Ramos (cell line): ENCODE measurements at regions not wholly inside any gene's neighbourhood (a gene's known extent, or its start where the extent isn't known, plus 50 kb on each side); places are given as distances from the start of the nearest gene placed in this dataset.
"Not testable (repeated sequence)": the region's sequence is repeated elsewhere in the genome, so short reads cannot be mapped to it uniquely, and the experiment has no call there.

Experiments
- in situ Hi-C: fragments of 300-500 bp; cut with MboI; formaldehyde crosslinking; loops from one replicate; pipeline ENCODE4 v1.14.3; 2022; ENCODE audit warnings: low sequenced_read_pairs; ENCODE audit not compliant: unreplicated experiment

DNA sequence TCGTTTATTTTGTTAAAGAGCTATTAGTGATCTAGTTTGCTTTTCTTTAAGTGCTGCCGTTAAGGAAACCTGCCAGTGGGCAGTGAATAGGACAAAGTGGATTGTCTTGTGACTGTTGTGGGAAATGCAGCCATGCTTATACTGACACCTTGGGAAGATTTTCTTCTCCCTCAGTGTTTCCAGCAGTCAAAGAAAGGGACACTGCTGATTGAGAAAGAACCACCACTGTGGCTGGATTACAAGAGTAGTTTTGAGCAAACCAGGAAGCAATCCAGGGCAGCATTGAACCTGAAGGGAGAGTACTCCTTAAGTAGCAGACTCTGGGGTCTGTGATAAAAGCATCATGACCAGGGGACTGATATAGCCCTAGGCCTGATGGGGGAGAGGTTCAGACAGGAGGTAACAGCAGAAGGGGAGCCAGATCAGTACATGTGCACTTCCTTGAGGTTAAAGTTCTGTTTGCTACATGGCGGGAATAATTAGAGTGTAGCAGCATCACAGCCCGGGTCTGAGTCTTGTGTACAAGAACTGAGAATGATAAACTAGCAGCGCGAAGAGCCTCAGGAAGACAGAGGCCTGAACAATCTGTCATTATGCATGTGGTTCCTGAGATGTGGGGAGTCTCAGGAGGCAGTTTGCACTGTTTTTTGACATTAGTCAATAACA, 167.8 kb downstream of the C11orf91 start:
- in situ Hi-C loops, result loop anchor here (10.0 kb wide), 1 partner anchor 148 kb away; no protein-coding TSS in a partner anchor

DNA sequence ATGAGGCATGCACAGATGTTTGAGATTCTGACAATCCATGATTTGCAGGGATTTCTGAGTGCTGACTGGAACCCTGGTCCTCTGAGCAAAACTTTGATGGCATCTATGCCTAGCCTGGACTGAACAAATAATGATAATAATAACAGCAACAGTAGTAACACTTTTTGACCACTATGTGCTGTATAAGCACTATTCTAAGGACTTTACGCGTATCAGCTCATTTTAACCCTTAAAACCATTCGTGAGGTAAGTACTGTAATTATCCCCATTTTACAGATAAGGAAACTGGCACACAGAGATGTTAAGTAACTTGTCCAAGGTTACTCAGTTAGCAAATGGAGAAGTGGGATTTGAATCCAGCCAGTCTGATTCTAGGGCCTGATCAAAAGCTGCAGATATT, 168.4 kb downstream of the C11orf91 start:
- in situ Hi-C loops, result loop anchor here (10.0 kb wide), 1 partner anchor 147 kb away; no protein-coding TSS in a partner anchor

DNA sequence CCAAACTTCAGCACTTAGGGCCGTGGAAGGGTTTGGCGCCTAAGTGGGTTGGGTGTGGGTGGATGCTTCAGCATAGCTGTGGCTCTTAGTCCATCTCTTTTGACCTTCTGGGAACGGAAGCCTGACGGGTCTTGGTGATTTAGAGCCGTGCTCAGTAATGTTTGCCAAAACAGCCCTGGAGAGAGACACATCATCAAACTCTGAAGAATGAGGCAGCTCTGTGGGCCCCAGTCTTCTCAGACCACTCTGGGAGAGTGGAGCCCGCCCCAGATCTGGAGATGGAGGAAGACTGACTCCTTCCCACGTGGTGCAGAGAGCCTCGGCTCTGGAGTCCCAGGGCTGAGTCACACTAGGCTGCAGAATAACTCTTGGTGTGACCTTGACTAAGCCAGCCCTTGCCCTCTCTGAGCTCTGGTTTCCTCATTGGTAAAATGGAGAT, 168.9 kb downstream of the C11orf91 start:
- in situ Hi-C loops, result loop anchor here (10.0 kb wide), 1 partner anchor 147 kb away; no protein-coding TSS in a partner anchor

DNA sequence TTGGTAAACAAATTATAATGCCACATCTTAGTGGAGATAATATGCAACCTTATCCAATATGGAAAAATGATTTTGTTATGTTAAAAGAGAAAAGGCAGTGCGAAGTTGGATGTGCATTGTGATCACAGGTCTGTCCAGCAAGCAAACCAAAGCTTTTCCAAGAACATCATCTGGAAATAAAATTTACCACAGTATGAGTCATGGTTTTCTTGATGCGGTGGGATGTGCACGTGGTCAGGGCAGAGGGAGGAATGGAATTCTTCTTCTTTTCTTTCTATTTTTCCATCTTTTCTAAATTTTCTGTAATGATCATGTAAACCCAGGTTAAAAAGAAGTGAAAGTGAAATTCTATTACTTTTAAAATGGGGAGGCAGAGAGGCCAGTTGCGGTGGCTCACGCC, 169.8 kb downstream of the C11orf91 start:
- in situ Hi-C loops, result loop anchor here (10.0 kb wide), 1 partner anchor 146 kb away; no protein-coding TSS in a partner anchor

DNA sequence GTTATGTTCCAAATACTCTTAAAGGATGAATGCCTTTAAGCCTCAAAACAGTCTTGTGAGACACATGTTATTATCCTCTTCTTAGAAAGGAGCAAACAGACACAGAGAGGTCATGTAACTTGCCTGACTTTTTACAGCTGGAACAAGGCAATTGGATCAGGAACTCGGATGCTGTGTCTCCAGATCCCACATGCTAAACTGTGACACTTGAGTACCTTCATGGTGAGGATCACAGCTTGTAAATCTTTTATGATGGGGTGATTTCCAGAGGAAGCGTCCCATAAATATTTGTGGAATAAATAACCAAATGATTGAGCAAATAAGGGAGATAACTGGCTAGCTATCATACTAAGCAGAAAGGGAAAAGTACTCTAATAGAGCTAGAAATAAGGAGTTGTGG, 171.2 kb downstream of the C11orf91 start:
- in situ Hi-C loops, result no loop called here

DNA sequence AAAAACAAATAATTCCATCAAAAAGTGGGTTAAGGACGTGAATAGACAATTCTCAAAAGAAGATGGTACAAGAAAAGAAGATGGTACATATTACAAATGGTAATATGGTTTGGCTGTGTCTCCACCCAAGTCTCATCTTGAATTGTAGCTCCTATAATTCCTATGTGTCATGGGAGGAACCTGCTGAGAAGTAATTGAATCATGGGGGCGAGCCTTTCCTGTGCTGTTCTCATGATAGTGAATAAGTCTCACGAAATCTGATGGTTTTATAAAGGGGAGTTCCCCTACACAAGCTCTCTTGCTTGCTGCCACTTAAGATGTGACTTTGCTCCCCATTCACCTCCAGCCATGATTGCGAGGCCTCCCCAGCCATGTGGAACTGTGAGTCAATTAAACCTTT, 172.9 kb downstream of the C11orf91 start:
- in situ Hi-C loops, result not testable (repeated sequence)

DNA sequence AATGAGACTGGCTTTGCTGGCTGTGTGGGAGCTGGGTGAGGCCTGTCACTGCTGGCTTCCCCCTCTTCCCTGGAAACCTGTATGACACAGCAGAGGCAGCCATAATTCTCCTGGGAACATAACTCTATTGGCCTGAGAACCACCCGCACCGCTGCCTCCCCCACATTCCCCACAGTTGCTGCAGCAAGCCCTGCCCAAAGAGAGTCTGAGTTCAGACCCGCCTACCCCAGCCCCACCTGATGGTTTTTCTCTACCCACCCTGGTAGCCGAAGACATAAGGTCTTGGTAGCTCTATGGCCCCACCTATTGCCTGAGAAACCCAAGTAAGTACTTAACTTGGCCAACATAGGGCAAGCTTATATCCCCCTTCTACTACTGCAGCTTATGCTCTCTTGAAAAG, 174.8 kb downstream of the C11orf91 start:
- in situ Hi-C loops, result no loop called here

DNA sequence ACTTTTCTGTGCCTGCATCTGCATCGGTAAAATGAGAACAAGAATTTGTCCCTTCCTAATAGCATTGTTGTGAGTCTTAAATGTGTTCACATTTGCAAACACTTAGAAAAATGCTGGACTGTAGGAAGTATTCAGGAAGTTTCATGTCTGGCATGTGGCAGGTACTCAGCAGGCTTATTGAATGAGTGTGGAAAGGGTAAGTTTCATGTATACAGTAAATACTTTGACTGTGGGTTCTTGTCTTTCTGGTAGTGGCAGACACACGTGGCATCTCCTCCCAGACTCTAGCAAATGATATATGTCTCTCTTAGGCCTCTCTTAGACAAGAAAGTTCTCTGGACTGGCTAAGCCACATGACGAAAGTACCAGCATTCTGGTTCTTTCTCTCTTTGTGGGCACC, 179.2 kb downstream of the C11orf91 start:
- in situ Hi-C loops, result no loop called here

DNA sequence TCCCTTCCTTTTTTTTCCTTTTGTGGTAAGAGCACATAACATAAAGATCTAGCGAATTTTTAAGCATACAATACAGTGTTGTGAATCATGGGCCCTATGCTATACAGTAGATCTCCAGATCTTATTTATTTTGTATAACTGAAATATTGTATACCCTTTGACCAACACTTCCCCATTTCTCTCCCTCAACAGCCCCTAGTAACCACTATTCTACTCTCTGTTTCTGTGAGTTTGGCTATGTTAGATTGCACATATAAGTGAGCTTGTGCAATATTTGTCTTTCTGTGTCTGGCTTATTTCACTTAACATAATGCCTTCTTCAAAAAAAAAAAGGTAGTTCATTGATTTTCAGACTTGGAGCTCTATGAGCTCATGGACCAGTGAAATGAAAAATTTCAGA, 180.5 kb downstream of the C11orf91 start:
- in situ Hi-C loops, result no loop called here

DNA sequence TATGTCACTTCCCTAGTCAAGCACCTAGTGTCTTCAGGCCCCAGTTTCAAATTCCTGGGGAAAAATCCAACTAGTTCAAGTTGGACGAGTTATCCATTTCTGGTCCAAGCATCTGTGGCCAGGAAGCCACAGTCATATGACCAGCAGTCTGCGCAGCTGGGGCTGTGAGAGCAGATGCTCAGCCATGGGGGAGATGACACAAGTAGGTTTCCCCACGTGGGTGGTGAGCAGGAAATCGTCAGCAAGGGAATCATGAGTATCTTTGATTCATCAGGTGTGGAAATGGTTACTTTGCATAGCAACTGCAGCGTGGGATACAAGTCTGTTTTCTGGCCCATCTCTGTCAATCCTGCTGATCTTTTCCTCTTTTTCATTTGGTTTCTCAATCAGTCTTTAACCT, 185.3 kb downstream of the C11orf91 start:
- in situ Hi-C loops, result no loop called here

DNA sequence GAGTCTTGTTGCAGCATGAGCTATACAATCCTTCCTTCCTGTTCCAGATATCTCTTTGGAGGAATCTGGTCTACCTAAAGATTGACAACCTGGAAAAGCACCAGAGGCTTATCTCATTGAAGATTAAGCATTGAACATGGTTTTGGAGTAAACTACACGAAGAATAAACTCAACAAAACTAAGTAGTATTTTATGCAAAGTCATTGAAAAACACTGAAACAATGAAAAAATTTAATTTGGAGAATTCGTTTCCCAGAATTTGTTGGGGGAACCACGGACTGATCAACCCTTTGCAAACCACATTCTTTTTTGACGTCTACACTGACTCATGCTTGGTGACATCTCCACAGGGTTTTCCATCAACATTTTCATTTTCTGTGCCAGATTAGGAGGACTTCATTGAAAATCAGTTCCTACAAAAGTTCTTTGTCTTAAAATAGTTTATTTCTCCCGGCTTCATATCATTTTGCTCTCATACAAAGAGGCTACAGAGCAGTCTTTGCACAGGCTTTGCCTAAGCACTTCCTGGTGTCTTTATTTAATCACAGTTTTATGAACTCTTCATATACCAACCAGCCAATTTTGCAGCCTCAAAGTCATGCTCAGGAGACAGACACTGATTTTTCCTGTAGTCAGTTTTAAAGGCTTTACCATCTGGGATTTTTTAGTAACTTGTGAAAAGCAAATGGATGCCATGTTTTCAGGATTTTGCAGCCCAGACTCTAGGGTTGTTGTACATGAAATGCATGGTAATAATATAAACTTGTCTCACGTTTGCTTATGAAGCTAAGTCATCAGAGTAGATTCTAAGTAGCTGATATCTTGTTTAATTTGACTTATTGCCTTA, 186.3 kb downstream of the C11orf91 start:
- in situ Hi-C loops, result no loop called here

DNA sequence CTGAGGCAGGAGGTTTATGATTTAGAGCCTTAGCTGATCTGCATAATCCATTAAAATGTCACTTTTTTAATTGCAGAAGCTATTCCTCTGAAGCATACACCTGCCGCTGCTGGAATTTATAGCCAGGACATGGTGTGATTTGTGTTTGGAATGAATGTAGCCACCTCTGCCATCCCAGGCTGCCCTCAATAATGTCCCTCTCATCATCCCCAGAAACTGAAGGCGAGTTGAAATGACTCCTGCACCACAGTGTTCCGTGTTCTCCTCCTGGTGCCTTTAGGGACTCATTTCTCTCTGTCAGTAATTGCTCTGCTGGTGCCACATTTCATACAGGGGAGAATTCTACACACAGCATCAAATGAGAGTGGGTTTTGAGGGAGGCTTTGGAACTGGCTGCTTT, 191.0 kb downstream of the C11orf91 start:
- in situ Hi-C loops, result no loop called here

DNA sequence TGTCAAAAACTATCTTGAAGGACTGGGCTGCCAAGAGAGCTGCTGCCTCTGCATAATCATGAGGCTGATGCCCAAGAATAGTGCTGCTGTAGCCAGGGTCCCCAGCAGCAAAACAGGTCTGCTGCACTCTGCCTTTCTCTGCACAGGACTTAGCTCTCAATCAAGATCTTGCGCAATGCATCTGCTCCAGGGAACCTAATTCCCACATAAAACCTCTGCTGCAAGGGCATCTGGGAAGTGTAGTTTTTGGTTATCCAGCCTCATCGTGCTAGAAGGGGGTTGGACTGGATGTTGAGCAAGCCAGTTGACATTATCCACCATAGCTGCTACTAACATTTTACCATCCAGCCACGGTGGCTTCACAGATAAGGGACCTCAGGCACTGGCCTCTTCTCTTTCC, 192.7 kb downstream of the C11orf91 start:
- in situ Hi-C loops, result no loop called here

DNA sequence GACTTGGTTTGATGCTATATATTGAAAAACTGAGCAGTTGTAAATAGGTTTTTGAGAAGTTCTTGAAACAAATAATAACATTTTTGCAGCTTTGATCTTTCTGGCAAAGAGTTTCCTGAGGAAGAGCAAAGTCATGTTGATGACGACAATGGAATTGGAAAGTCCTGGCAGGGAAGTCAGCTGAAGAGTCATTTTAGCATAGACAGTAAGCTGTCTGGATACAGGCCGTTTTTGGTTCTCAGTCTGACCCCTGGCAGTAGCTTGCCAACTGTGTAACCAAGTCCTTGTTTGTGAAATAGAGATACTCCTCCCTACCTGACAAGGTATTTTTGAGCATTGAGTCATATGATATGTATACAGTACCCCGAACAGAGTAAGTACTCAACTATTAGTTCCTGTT, 193.3 kb downstream of the C11orf91 start:
- in situ Hi-C loops, result no loop called here

DNA sequence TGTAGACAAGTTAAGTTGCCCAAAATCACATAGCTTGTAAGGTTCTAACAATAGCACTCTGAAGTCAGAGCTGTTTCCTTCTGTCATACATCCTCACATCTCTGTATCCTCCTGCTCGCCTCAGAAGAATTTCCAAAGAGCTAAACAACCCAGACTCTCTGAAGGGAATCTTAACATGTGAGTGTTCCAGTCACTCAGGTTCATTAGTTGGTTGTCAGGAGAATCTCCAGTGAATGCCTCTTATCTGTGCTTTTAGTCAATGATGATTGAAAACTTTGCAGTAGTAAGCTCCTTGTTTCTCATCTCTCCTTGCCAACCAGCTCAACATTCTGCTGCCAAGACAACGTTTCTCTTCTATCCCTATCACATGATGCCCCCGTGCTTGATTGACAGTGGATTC, 195.5 kb downstream of the C11orf91 start:
- in situ Hi-C loops, result no loop called here

DNA sequence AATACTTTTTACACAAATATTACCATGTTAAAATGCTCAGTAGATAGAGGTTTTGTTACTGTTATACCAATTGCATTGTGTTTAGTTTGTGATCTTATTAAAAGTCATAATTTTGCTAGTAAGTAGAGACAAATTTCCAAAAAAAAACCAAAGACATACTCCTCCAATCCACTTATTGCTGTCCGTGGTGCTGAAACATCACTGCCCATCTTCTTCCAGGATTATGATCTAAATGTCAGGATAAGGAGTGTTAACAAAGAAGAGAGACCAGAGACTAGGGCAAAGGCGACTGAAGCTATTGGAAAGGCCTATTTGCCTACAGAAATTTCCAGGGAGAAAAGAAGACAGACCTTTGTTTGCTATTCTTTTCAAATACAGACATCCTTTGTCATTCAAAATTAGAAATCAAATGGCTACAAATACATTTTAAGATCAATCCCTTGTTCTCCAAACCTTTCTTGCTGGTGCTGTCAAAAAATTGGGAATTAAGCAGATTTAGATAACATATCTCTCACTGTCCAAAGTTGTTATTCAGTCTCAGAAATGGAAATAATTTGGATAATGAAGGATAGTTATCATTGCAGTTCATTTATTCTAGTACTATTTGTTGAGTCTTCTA, 199.7 kb downstream of the C11orf91 start:
- in situ Hi-C loops, result no loop called here

DNA sequence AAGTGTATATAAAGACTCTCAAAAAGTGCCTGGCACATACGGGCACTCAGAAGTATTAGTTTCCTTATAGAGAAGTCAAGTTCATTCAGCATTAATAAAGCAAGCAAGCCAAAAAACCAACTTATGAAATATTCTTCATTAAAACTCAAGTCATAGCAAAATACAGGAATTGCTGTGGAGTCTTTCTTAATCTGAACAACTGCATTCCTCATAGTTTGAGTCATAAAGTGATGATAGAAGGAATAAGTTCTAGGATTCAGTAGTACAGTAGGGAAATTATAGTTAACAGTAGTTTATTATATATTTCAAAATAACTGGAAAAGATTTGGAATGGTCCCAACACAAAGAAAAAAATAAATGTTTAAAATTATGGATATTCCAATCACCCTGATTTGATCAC, 200.3 kb downstream of the C11orf91 start:
- in situ Hi-C loops, result no loop called here

DNA sequence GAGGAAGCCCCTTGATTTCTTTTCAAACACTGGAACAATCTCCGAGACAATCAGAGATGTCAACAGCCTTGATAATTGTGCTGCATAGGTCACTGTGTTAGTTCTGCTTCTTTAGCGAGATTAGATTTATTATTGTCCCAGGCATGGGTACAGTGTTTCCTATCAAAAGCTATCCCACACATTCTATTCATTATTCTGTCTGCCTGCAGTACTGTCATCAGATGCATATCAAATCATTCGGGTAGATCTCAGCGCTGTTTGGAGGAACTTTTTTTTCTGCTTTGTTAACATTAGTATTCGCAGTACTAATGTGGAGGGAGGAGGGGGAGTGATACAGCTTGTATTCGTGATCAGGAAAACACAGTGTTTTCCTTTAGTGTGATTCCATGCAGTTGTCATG, 208.0 kb downstream of the C11orf91 start:
- in situ Hi-C loops, result no loop called here

DNA sequence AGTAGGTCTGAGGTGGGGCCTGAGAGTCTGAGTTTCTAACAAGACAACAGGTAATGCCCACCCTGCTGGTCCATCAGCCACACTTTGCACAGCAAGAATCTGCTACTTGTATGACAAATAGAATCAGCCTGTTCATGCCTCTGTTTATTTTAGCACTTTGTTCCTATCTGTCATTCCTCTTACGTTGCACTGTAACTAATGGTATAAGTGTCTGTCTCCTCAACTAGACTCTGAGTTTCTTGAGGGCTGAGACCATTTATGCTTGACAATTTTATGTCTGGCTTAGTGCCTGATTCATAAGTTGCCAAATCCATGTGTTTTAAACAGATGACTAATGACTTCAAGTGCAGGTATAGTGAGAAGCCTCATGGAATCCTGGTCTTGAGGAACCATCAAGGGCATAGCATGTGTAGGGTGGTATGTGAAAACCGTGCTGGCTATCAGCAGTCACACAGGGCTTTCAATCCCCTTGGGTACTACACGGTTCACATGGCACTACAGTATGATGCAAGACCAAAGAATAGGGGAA, 209.7 kb downstream of the C11orf91 start:
- in situ Hi-C loops, result no loop called here

DNA sequence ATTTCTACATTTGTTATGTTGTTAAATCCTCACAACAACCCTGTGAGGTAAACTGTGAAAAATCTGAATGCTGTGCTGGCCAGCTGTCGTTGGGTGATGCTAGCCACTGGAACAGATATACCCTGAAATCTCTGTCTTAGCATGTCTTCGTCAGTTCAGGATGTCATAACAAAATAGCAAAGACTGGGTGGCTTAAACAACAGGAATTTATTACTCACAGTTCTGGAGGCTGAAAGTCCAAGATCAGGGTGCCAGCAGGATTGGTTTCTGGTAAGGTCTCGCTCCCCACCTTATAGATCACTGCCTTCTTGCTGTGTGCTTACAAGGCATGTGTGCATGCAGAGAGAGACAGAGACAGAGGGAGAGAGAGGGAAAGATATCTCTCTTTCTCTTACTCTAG, 211.7 kb downstream of the C11orf91 start:
- in situ Hi-C loops, result no loop called here

DNA sequence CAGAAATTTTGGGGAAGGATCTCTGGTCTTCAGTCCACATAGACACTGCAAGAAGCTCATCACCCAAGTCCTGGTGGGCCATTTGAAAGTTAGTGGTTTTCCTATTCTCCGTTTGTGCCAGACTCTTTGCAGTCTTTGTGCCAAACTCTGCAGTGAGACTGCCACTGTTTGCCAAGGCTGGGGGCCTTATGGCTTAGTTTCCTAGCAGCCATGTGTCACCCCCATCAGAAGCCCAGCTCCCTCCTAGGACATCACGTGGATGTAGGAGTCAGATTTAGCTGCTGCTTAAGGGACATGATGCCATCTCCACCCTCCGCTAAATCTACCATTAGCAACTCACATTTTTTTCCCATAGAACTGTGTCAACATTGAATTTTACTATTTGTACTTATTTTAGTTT, 220.0 kb downstream of the C11orf91 start:
- in situ Hi-C loops, result no loop called here
